Endodermal cell (in vitro differentiated cells): ENCODE measurements at regions not wholly inside any gene's neighbourhood (a gene's known extent, or its start where the extent isn't known, plus 50 kb on each side); places are given as distances from the start of the nearest gene placed in this dataset.
A peak's percentile ranks its signal among the peaks of the same experiment; 100 is the strongest.

Experiments
- DNase-seq: peaks from one replicate; pipeline ENCODE4 v3.0.0-alpha.2; 2017
- H3K27ac ChIP-seq: 2 replicates; pipeline ENCODE4 v1.5.1; 2013; ENCODE audit warnings: mild to moderate bottlenecking, low read depth, low read length, moderate library complexity
- H3K27me3 ChIP-seq: 2 replicates; pipeline ENCODE4 v1.6.1; 2013; ENCODE audit warnings: mild to moderate bottlenecking, low read length, moderate library complexity; ENCODE audit not compliant: insufficient read depth, control insufficient read depth, poor library complexity, severe bottlenecking
- H3K36me3 ChIP-seq: 2 replicates; pipeline ENCODE4 v1.7.0; 2013; ENCODE audit warnings: mild to moderate bottlenecking, low read length, moderate library complexity; ENCODE audit not compliant: control insufficient read depth, insufficient read depth
- H3K4me1 ChIP-seq: one replicate; pipeline ENCODE4 v1.7.0; 2013; ENCODE audit warnings: low read length; ENCODE audit not compliant: control insufficient read depth, insufficient read depth
- H3K4me3 ChIP-seq: 2 replicates; pipeline ENCODE4 v1.5.1; 2013; ENCODE audit warnings: mild to moderate bottlenecking, low read length, moderate library complexity
- H3K9ac ChIP-seq: 2 replicates; pipeline ENCODE4 v1.6.1; 2013; ENCODE audit warnings: mild to moderate bottlenecking, low read length, moderate library complexity; ENCODE audit not compliant: poor library complexity, severe bottlenecking; ENCODE audit errors: extremely low read depth
- H3K9me3 ChIP-seq: 2 replicates; pipeline ENCODE4 v1.6.1; 2013; ENCODE audit warnings: mild to moderate bottlenecking, low read length, moderate library complexity; ENCODE audit not compliant: control insufficient read depth
- H3K27ac Mint-ChIP-seq: 2 replicates; pipeline ENCODE4 v1.8.0; 2020; ENCODE audit warnings: mixed read lengths
- H3K27me3 Mint-ChIP-seq: 2 replicates; pipeline ENCODE4 v1.8.0; 2021; ENCODE audit warnings: mild to moderate bottlenecking, mixed read lengths; ENCODE audit not compliant: insufficient read depth
- H3K36me3 Mint-ChIP-seq: 2 replicates; pipeline ENCODE4 v1.8.0; 2020; ENCODE audit warnings: low read depth, mixed read lengths
- H3K4me1 Mint-ChIP-seq: 2 replicates; pipeline ENCODE4 v1.8.0; 2020; ENCODE audit warnings: mixed read lengths
- H3K4me3 Mint-ChIP-seq: 2 replicates; pipeline ENCODE4 v1.8.0; 2020; ENCODE audit warnings: mild to moderate bottlenecking, moderate library complexity, mixed read lengths
- H3K9me3 Mint-ChIP-seq: 2 replicates; pipeline ENCODE4 v1.8.0; 2020; ENCODE audit warnings: mild to moderate bottlenecking, mixed read lengths
- WGBS, 2 experiments: methylation state at CpG; one replicate each; pipeline versions ENCODE4 v1.1.5 to v1.1.7; 2013; ENCODE audit warnings: missing lambda C conversion rate in 2 of 2, mixed read lengths in 1 of 2; ENCODE audit not compliant: insufficient coverage in 1 of 2, insufficient read length in 1 of 2; 5-methylcytosine and 5-hydroxymethylcytosine counted together
- TF ChIP-seq, protein P1 (sequence below): fragments of 200-600 bp; sonication (generic); conservative IDR thresholded peaks from 2 replicates; pipeline ENCODE4 v1.5.0; 2021; ENCODE audit warnings: antibody characterized with exemption, mild to moderate bottlenecking

DNA sequence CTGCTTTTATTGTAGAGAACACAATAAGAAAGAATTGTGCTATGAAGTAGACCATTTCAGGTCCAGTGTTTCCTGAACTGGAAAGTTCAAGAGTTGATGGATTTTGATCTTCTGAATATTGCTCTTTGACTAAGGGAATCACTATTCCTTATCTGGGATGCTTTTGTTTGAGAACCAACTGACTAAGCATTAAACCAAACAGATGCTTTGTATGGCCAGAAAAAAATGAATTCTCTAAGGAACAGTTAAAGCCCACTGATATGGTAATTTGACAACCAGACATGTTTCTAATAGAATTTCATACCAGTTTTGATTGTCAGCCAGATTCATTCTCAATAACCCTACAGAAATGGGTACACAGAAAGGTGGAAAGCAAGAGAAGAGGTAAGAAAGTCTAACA, 67.5 kb upstream of the CADPS start:
- DNase-seq: no peak
- Histone ChIP-seq H3K9me3 (peaks cover 16% of the 10 kb centered on the region), H3K27ac (peak overlapping the region; percentile 88), H3K27me3 (no peaks in the 10 kb centered on the region), H3K9ac (no peak overlapping the region), H3K36me3 (no peaks in the 10 kb centered on the region), H3K4me3 (no peak overlapping the region), H3K4me1 (peaks cover 3% of the 10 kb centered on the region)
- Mint-ChIP-seq H3K27ac (no peak overlapping the region), H3K4me1 (peaks cover 22% of the 10 kb centered on the region), H3K36me3 (no peaks in the 10 kb centered on the region), H3K4me3 (no peak overlapping the region), H3K9me3 (peaks cover 6% of the 10 kb centered on the region), H3K27me3 (no peaks in the 10 kb centered on the region)
- TF ChIP-seq, protein P1, sequence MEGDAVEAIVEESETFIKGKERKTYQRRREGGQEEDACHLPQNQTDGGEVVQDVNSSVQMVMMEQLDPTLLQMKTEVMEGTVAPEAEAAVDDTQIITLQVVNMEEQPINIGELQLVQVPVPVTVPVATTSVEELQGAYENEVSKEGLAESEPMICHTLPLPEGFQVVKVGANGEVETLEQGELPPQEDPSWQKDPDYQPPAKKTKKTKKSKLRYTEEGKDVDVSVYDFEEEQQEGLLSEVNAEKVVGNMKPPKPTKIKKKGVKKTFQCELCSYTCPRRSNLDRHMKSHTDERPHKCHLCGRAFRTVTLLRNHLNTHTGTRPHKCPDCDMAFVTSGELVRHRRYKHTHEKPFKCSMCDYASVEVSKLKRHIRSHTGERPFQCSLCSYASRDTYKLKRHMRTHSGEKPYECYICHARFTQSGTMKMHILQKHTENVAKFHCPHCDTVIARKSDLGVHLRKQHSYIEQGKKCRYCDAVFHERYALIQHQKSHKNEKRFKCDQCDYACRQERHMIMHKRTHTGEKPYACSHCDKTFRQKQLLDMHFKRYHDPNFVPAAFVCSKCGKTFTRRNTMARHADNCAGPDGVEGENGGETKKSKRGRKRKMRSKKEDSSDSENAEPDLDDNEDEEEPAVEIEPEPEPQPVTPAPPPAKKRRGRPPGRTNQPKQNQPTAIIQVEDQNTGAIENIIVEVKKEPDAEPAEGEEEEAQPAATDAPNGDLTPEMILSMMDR: no peak

DNA sequence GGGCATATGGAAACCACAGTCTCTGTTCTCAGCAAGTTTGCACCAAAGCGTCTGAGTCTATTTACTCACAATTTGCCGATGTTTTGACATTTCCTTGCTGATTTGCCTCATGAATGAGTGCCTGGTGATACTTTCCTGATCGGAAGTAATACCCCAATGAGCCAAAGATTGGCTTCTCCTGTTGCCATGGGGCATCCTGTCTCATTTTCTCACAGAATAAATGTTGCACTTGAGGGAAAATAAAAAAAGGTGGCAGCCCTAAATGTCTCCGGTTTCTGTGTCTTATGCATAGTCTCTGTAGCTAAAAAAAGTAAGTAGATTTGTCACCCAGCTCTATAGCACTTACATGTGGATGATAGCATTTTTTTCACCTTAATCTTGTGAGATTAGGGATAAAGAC, 73.7 kb upstream of the CADPS start:
- TF ChIP-seq, protein P1: no peak

DNA sequence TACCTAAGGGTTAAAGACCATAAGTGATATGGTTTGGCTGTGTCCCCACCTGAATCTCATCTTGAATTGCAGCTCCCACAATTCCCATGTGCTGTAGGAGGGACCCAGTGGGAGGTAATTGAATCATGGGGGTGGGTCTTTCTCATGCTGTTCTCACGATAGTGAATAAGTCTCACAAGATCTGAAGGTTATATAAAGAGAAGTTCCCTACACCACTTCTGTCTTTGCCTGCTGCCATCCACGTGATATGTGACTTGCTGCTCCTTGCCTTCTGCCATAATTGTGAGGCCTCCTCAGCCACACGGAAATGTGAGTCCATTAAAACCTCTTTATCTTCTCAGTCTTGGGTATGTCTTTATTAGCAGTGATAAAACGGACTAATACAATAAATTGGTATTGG, 75.0 kb upstream of the CADPS start:
- TF ChIP-seq, protein P1: no peak
- Histone ChIP-seq H3K9me3 (no peaks in the 10 kb centered on the region), H3K36me3 (no peaks in the 10 kb centered on the region), H3K9ac (no peak overlapping the region), H3K27me3 (peaks cover 7% of the 10 kb centered on the region), H3K27ac (no peak overlapping the region), H3K4me1 (peaks cover 4% of the 10 kb centered on the region), H3K4me3 (no peak overlapping the region)
- Mint-ChIP-seq H3K27me3 (peaks cover 17% of the 10 kb centered on the region), H3K9me3 (peaks cover 7% of the 10 kb centered on the region), H3K27ac (peak overlapping the region; percentile 1), H3K4me1 (peaks cover 44% of the 10 kb centered on the region), H3K36me3 (peaks cover 10% of the 10 kb centered on the region), H3K4me3 (peak overlapping the region; percentile 39)
- peak; percentile 55 for DNase-seq
- WGBS, 2 experiments: 42% methylated on average over 4 of the region's 4 CpGs; no CpG with 5 or more reads in 1 of the 2 experiments

More for the DNA sequence above, 73.7 kb upstream of the CADPS start:
- peaks cover 17% of the 10 kb centered on the region for H3K27me3 Mint-ChIP-seq
- H3K9ac ChIP-seq: no peak overlapping the region
- no peaks in the 10 kb centered on the region for H3K36me3 ChIP-seq
- H3K36me3 Mint-ChIP-seq: peaks cover 10% of the 10 kb centered on the region
- H3K9me3 ChIP-seq: no peaks in the 10 kb centered on the region
- H3K27ac Mint-ChIP-seq: no peak overlapping the region
- DNase-seq: no peak
- H3K9me3 Mint-ChIP-seq: peaks cover 7% of the 10 kb centered on the region
- no peaks in the 10 kb centered on the region for H3K4me1 ChIP-seq
- no peaks in the 10 kb centered on the region for H3K27me3 ChIP-seq
- peaks cover 34% of the 10 kb centered on the region for H3K4me1 Mint-ChIP-seq
- no peak overlapping the region for H3K27ac ChIP-seq
- WGBS, 2 experiments: 83 to 91% methylated on average over 3 to 4 of the region's 4 CpGs
- H3K4me3 Mint-ChIP-seq: no peak overlapping the region
- no peak overlapping the region for H3K4me3 ChIP-seq
